ENCODE measurements at regions not wholly inside any gene's neighbourhood (a gene's known extent, or its start where the extent isn't known, plus 50 kb on each side); places are given as distances from the start of the nearest gene placed in this dataset.

DNA sequence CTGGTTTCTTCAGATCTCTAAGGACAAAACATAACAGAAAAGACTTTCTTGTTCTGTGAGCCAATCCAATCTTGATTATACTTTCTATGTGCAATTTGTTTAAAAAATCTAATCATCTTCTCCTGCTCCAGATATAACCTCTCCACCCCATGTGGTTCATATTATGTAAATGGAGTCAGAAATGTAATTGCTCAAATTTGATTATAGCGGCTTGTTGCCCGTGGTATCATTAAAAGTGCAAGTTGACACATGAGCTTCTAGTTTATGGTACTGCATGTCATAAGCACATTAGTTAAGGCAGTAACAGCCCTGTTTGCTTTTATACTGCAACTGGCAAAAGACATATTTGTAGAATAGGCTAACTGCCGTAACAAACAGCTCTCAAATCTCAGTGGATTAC lies 715.1 kb upstream of the CDH7 start:
- peaks cover 7% of the 10 kb centered on the region; the same call in 1 of the 2 replicates for H3K9me3 ChIP-seq (ENCODE audit: control insufficient read depth, insufficient read depth, low read length)
- DNase-seq (ENCODE audit: low read depth, low spot score) = no peak
- CTCF ChIA-PET = no interaction called here
- POLR2A ChIA-PET = no interaction called here
- H3K27ac ChIP-seq (ENCODE audit: low read depth, low read length) = no peak overlapping the region
- no peak overlapping the region for H3K4me3 ChIP-seq (ENCODE audit: low read depth, low read length)
- TF ChIP-seq CTCF (IDR thresholded peaks at IDR 0.05; ENCODE audit: low read depth, low read length) = no peak
- no peaks in the 10 kb centered on the region for H3K27me3 ChIP-seq (ENCODE audit: control insufficient read depth, insufficient read depth, low read length)

DNA sequence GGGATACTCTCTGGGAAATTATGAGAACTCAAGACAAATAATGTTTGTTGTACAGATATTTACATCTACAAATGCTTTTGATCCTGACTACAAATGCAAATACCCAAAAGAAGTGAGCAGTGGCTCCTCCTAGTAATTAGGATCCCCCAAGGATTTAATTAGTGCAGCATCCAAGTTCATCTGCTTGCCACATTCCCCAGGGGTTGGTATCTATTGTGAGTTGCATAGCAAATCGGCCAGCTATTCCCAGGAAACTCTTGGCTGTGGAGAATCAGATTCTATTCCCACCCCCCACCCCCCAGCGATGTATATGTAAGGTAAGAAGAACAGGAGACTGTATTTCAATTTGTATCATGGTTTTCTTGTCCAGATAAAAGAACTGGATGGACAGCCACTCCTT lies 725.1 kb upstream of the CDH7 start:
- no peak for TF ChIP-seq CTCF (IDR thresholded peaks at IDR 0.05; ENCODE audit: low read depth, low read length)
- ChIA-PET CTCF (no interaction called here), POLR2A (no interaction called here)
- H3K27me3 ChIP-seq (ENCODE audit: control insufficient read depth, insufficient read depth, low read length) = no peaks in the 10 kb centered on the region
- H3K9me3 ChIP-seq (ENCODE audit: control insufficient read depth, insufficient read depth, low read length) = peaks cover 13% of the 10 kb centered on the region
- no peak for DNase-seq (ENCODE audit: low read depth, low spot score)
- H3K4me3 ChIP-seq (ENCODE audit: low read depth, low read length) = no peak overlapping the region
- no peak overlapping the region for H3K27ac ChIP-seq (ENCODE audit: low read depth, low read length)

- H3K4me3 ChIP-seq (ENCODE audit: low read depth, low read length) = no peak overlapping the region
- TF ChIP-seq CTCF (IDR thresholded peaks at IDR 0.05; ENCODE audit: low read depth, low read length) = no peak
- peaks cover 17% of the 10 kb centered on the region for H3K9me3 ChIP-seq (ENCODE audit: control insufficient read depth, insufficient read depth, low read length)
- no peaks in the 10 kb centered on the region for H3K27me3 ChIP-seq (ENCODE audit: control insufficient read depth, insufficient read depth, low read length)
- CTCF ChIA-PET = no interaction called here
- no peak for DNase-seq (ENCODE audit: low read depth, low spot score)
- H3K27ac ChIP-seq (ENCODE audit: low read depth, low read length) = no peak overlapping the region
- POLR2A ChIA-PET = no interaction called here
Measured at GRCh38 chr18:65021021-65021420, 729.8 kb upstream of the CDH7 start.

DNA sequence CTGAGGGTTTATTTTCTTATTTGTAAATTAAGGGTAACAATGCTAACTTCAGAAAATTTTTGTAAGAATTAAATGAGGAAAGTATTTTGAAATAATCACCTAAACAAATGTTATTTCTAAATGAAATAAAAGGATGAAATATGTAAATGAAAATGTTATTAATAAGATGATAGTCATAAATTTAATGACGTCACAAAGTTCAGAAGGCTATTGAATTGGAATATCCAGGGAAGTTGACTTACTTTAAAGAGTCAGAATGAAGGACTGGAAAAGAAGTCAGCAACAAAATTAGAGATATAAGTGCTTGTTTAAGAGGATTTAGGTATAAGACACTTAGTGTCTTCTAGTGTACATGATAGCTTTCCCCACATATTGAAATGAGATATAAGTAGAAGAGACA lies 732.6 kb upstream of the CDH7 start:
- ChIA-PET POLR2A (no interaction called here), CTCF (no interaction called here)
- no peak for DNase-seq (ENCODE audit: low read depth, low spot score)
- Histone ChIP-seq H3K27me3 (ENCODE audit: control insufficient read depth, insufficient read depth, low read length) (no peaks in the 10 kb centered on the region), H3K27ac (ENCODE audit: low read depth, low read length) (no peak overlapping the region), H3K9me3 (ENCODE audit: control insufficient read depth, insufficient read depth, low read length) (peaks cover 16% of the 10 kb centered on the region), H3K4me3 (ENCODE audit: low read depth, low read length) (no peak overlapping the region)
- TF ChIP-seq CTCF (IDR thresholded peaks at IDR 0.05; ENCODE audit: low read depth, low read length) = no peak

DNA sequence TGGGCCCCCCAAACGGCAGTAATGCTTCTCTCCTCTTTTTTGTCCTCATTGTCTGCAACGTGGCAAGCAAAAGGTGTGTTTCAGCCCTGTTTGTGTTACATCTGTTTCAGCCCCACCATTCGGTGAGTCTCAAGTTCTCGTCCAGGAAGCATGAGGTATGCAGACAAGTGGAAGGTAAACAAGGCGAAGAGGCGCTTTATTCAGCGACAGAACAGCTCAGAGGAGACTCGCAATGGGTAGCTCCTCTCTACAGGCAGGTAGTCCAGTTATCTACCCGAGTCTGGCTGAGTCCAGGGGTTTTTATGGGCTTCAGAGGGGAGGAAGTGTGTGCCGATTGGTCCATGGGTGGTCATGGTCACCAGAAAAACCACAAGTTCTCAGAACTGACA lies 733.4 kb upstream of the CDH7 start:
- ChIA-PET POLR2A (no interaction called here), CTCF (no interaction called here)
- Histone ChIP-seq H3K27me3 (ENCODE audit: control insufficient read depth, insufficient read depth, low read length) (no peaks in the 10 kb centered on the region), H3K9me3 (ENCODE audit: control insufficient read depth, insufficient read depth, low read length) (peaks cover 17% of the 10 kb centered on the region), H3K4me3 (ENCODE audit: low read depth, low read length) (no peak overlapping the region), H3K27ac (ENCODE audit: low read depth, low read length) (no peak overlapping the region)
- no peak for DNase-seq (ENCODE audit: low read depth, low spot score)
- no peak for TF ChIP-seq CTCF (IDR thresholded peaks at IDR 0.05; ENCODE audit: low read depth, low read length)
